ENCODE measurements at regions not wholly inside any gene's neighbourhood (a gene's known extent, or its start where the extent isn't known, plus 50 kb on each side); places are given as distances from the start of the nearest gene placed in this dataset.

GRCh38 chr13:34466301-34466700 is 475.8 kb upstream of the NBEA start:
- TF ChIP-seq, protein P1, sequence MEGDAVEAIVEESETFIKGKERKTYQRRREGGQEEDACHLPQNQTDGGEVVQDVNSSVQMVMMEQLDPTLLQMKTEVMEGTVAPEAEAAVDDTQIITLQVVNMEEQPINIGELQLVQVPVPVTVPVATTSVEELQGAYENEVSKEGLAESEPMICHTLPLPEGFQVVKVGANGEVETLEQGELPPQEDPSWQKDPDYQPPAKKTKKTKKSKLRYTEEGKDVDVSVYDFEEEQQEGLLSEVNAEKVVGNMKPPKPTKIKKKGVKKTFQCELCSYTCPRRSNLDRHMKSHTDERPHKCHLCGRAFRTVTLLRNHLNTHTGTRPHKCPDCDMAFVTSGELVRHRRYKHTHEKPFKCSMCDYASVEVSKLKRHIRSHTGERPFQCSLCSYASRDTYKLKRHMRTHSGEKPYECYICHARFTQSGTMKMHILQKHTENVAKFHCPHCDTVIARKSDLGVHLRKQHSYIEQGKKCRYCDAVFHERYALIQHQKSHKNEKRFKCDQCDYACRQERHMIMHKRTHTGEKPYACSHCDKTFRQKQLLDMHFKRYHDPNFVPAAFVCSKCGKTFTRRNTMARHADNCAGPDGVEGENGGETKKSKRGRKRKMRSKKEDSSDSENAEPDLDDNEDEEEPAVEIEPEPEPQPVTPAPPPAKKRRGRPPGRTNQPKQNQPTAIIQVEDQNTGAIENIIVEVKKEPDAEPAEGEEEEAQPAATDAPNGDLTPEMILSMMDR (IDR thresholded peaks at IDR 0.05) = no peak
- no peak for TF ChIP-seq POLR2A (IDR thresholded peaks at IDR 0.05)

Data from esophagus squamous epithelium (tissue), 4 donors.